Epithelial cell of prostate (primary cell): ENCODE measurements at regions not wholly inside any gene's neighbourhood (a gene's known extent, or its start where the extent isn't known, plus 50 kb on each side); places are given as distances from the start of the nearest gene placed in this dataset.
A peak's percentile ranks its signal among the peaks of the same experiment; 100 is the strongest.

Source experiments
- DNase-seq: peaks from one replicate; pipeline ENCODE4 v3.0.0-alpha.2; 2011; ENCODE audit warnings: low read depth, low spot score
- H3K27ac ChIP-seq: fragments of 450-650 bp; 2 replicates; pipeline ENCODE4 v1.5.1; 2017; ENCODE audit warnings: mild to moderate bottlenecking

- H3K27ac ChIP-seq: no peak overlapping the region
- no peak for DNase-seq
Measured at GRCh38 chr6:113339209-113339608, 517.9 kb upstream of the MARCKS start.

- no peak for DNase-seq
- no peak overlapping the region for H3K27ac ChIP-seq
Measured at GRCh38 chr6:113340371-113340770, 516.8 kb upstream of the MARCKS start.

- H3K27ac ChIP-seq: no peak overlapping the region
- no peak for DNase-seq
Measured at GRCh38 chr6:113343940-113344339, 513.2 kb upstream of the MARCKS start.

- no peak for DNase-seq
- H3K27ac ChIP-seq: no peak overlapping the region
Measured at GRCh38 chr6:113344969-113345368, 512.2 kb upstream of the MARCKS start.

DNA sequence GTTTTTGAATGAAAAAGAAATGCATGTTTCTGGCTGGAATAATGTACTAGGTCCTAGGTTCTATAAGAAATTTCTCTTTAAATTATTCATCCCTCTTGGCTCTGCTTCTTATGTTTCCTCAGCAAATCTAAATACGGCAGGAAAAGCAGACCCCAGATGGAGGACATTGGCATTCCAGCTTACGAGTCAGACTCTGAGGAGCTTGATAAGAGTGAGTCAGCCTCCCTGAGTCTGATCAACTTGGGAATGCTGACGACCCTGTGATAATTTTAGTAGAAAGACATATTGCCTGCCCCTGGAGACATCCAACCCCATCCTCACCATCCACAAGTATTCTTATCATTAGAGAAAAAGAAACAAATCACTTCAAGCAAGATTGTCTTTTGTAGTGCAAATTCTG, 509.7 kb upstream of the MARCKS start:
- DNase-seq: no peak
- no peak overlapping the region for H3K27ac ChIP-seq

- no peak for DNase-seq
- peak overlapping the region; percentile 95 for H3K27ac ChIP-seq
Measured at GRCh38 chr6:113350461-113350860, 506.7 kb upstream of the MARCKS start.

- peak overlapping the region; percentile 95 for H3K27ac ChIP-seq
- DNase-seq: no peak
Measured at GRCh38 chr6:113351173-113351834, 505.8 kb upstream of the MARCKS start.

- peak overlapping the region; percentile 95 for H3K27ac ChIP-seq
- peak; percentile 44 for DNase-seq
Measured at GRCh38 chr6:113352029-113352801, 504.9 kb upstream of the MARCKS start.

DNA sequence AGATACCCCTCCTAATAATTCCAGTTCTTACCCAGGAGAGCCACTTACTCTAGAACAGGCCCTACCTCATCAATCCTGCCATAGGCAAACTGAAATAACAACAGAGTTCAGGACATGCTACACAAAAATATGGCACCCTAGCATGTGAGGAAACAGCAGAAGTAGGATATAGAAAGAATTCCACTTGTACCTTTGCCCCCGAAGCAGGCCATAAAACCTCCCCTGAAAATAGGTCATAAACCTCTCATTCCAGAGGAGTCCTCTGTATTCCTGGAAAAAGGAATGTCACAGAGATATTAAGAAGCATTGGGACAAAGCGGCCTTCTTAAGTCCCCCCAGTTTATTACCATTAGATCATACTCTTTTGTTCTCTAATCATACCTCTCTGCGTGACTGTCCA, 504.3 kb upstream of the MARCKS start:
- DNase-seq: no peak
- H3K27ac ChIP-seq: peak overlapping the region; percentile 95

DNA sequence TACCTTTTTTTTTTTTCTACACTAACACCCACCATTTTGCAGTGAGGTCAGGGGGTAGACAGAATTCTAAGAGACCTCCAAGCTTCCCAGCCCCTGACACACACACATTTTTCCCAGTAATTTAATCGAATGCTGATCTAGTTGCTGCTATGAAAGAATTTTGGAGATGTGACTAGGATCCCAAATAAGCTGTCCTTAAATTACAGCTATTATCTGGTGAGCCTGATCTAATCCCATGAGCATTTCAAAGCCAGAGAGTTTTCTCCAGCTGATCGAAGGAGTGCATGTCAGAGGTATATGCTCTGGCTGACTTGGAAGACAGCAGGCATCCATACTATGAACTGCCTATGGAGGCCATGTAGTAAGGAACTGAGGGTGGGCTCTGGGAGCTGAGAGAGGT, 503.8 kb upstream of the MARCKS start:
- peak overlapping the region; percentile 95 for H3K27ac ChIP-seq
- DNase-seq: no peak

- DNase-seq: no peak
- no peak overlapping the region for H3K27ac ChIP-seq
Measured at GRCh38 chr6:113354204-113354895, 502.8 kb upstream of the MARCKS start.

DNA sequence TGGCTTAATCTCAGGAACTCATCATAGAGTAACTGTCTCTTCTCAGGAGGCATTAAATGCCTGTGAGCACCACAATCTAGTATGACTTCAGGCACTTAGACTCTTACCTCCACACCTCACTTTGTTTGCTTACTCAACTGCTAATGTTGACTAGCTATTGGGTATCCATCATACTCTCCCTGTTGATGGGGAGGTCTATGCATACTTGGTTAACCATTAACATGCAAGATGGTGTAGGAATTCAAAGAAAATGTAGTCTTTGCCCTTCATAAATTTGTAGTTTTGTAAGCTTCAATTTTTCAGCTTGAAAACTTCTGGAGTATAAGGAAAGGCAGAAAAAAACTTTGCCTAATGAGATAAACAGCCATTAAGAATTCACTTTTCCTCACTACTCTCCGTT, 501.0 kb upstream of the MARCKS start:
- no peak for DNase-seq

DNA sequence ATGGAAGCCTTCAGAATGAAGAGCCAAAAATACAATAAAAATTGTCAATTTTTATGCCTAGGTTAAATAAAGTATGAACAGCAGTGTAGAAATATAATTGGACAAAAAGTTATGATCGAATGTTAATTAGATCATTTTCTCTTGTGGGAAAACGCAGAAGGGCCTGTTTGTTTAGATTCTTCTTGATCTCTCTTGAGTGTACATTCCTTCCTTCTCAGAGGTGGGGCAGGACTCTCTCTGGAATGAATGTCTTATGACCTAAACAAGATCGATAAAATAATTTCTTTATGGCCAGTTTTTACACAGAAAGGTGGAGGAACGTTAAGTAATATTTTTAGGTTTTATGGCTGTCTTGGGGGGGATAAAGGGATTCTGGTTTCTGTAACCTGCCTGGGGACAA, 500.1 kb upstream of the MARCKS start:
- DNase-seq: no peak
- no peak overlapping the region for H3K27ac ChIP-seq

More for the DNA sequence above, 501.0 kb upstream of the MARCKS start:
- H3K27ac ChIP-seq: no peak overlapping the region

- no peak for DNase-seq
- H3K27ac ChIP-seq: peak overlapping the region; percentile 94
Measured at GRCh38 chr6:113358063-113358583, 499.0 kb upstream of the MARCKS start.

DNA sequence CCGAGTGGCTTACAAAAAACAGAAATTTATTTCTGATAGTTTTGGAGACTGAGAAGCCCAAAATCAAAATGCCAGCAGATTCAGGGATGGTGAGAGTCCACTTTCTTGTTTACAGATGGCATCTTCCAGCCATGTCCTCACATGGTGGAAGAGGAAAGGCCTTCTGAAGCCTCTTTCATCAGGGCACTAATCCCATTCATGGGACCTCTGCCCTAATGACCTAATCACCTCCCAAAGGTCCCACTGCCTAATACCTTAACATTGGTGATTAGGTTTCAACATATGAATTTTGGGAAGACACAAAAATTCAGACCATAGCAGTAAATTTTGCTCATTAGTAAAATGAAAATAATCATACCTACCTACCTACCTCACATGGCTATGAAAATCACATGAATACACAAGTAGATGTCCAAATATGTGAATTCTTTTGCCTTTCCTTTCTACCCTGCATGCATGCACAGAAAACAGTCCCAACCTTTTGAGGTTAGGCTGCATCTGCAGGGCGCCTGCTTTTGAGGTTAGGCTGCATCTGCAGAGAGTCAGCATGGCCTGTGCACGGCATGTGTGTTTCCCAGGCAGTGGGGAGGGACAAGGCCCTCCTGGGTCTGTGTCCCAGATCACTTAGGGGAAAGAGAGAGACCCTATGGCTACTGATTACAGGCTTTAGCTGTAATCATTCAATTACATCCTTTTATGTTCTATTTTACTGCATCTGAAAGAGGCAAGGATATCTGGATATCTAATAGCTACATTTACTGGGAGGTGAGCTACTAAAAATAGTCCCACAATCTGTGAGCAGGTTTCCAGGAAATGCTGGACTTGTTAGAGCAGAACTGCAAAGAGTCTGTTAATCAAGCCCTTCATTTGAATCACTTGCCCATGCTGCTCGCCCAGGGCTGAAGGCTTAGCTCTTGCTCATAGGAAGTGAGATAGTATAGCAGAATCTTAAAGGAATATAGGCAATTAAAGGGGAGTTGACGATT, 497.7 kb upstream of the MARCKS start:
- peak overlapping the region; percentile 94 for H3K27ac ChIP-seq
- peak; percentile 67 for DNase-seq

DNA sequence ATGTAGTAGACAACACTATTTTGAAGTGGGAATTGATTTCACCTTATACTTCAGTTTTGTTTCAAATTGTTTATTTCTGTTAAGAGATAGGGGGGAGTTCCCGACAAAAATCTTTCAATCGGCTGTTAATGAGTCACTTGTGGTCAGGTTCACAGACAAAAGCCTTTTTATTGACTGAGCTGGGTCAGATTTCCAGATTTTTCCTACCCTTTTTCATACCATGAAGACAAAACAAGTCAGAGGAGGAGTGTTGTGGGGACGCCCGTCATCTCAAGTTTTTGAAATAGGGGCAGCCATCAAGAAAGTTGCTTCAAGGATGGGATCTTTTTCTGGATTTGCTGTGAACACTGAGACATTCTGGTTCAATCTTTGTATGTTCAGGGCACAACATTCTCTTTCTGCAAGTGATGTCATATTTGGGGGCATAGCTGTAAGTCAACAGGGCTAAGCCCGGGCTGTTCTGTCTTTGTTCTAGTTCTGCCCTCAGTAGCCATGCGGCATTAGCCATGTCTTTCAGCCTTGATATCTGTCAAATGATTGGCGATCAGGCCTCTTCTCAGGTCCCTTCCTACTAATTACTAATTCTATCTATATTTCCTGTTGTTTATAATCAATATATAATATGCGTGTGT, 496.0 kb upstream of the MARCKS start:
- peak overlapping the region; percentile 94 for H3K27ac ChIP-seq
- peak; percentile 54 for DNase-seq

DNA sequence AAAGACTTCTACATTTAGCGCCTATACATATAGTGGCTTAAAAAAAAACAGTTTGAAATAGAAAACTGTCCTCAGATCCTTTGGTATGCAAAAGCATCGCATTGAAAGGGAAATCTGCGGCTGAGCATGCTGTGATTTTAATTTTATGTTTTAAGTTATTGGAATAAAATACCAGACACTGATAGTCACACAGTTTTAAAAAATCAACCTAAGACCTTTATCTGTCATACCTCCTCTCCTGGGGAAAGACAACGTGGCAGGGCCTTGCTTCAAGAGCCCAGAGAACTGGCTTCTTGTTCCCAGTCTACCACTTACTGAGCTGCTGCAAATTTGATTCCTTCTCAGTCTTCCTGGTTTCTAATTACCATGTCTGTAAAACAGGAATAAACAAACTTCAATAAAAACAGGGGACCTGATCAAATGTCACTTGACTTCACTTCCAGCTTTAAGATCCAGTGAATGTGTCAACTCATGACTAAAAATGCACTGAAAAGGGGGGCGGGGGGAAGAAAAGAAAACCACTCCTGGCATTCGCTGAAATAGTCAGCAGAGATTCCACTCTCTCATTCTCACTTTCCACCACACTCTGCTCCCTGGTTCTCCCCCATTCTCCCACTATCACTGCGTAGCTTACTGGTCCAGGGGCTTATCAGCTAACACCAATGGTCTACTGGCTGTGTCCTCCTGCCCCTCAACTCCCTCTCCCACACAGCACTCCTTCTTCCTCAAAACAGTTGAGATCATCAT, 494.7 kb upstream of the MARCKS start:
- DNase-seq: no peak
- peak overlapping the region; percentile 94 for H3K27ac ChIP-seq

DNA sequence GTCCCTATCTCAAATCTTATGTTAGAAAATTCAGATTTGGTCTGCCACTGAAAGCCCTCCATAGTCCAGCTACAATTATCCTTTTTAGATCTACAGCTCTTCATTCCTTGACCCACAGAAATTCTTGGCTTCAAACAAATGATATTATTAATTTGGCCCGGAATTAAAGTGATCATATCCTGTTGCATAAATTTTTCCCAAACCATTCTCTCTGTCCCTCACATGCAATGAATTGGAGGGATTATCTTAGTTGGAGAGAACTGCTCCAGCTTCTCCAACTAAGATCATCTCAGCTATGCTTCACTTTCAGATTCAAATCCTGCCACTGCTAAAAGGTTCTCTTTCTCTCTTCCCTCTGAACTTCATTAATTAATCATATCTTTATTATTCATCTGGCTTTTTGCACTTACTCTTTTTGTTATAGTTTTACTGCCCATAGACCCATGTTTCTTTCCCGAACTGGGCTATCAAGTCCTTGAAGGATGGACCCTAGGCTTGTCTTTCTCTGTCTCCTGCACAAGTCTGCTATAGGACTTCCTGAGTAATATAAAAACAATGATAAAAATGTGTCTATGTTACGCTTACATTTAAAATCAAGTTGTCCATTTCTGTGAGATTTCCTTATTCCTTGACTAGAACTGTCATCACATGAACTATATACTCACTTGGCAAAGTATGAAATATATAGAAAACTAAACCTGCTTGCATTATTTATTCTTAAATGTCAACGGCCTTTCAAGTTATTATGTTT, 493.9 kb upstream of the MARCKS start:
- H3K27ac ChIP-seq: peak overlapping the region; percentile 94
- DNase-seq: no peak
